ENCODE measurements at regions not wholly inside any gene's neighbourhood (a gene's known extent, or its start where the extent isn't known, plus 50 kb on each side); places are given as distances from the start of the nearest gene placed in this dataset.

DNA sequence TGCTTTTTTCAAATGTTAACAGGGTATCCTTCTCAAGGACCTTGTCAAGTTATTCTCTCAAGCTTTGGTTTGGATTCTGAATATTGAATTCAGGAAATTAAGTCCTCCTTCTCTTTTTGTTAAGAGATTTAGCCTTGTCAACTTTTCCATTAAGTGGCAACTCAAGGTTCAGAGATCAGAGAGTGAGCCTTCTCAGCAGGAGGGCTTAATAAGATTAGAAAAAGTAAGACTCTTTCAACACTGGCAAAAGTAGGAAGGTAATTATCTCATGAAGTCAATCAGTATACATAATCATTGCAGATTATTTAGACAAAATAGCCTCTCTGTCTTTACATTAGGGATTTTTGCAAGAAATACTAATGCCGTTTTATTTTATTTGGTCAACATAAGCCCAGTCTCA is 330.7 kb downstream of the KIF2B start:
- Histone ChIP-seq H3K4me3 (no peak overlapping the region), H3K27me3 (replicated peaks; ENCODE audit: insufficient read depth) (no peaks in the 10 kb centered on the region), H3K36me3 (no peaks in the 10 kb centered on the region), H3K27ac (no peak overlapping the region), H3K4me1 (replicated peaks) (no peaks in the 10 kb centered on the region), H3K9me3 (no peaks in the 10 kb centered on the region)
- no peak for TF ChIP-seq POLR2A (IDR thresholded peaks at IDR 0.05)
- TF ChIP-seq POLR2AphosphoS5 (IDR thresholded peaks at IDR 0.05) = no peak
- TF ChIP-seq, protein P1, sequence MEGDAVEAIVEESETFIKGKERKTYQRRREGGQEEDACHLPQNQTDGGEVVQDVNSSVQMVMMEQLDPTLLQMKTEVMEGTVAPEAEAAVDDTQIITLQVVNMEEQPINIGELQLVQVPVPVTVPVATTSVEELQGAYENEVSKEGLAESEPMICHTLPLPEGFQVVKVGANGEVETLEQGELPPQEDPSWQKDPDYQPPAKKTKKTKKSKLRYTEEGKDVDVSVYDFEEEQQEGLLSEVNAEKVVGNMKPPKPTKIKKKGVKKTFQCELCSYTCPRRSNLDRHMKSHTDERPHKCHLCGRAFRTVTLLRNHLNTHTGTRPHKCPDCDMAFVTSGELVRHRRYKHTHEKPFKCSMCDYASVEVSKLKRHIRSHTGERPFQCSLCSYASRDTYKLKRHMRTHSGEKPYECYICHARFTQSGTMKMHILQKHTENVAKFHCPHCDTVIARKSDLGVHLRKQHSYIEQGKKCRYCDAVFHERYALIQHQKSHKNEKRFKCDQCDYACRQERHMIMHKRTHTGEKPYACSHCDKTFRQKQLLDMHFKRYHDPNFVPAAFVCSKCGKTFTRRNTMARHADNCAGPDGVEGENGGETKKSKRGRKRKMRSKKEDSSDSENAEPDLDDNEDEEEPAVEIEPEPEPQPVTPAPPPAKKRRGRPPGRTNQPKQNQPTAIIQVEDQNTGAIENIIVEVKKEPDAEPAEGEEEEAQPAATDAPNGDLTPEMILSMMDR (IDR thresholded peaks at IDR 0.05) = no peak
- WGBS = 63% methylated on average over 1 of the region's 1 CpG
- DNase-seq (ENCODE audit: low spot score) = no peak
- intact Hi-C loops (cut with DNase I) = no loop called here

DNA sequence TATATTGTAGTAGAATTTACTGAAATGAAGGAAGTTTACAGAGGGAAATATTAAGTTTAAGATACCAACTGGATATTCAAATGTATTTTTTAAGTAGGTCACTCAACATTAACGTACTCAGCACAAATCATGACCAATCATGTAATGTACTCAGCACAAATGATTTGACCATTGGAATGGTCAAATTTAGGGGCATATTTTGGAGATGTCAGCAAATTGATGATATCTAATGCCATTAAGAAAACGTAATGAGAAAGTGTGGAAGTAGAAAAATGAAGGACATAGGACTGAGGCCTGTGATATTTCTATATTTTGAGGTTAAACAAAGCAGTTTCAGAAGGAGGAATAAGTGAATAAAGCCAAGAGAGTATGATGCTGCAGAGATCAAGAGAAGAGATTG is 334.8 kb downstream of the KIF2B start:
- TF ChIP-seq POLR2AphosphoS5 (IDR thresholded peaks at IDR 0.05) = no peak
- no peak for TF ChIP-seq POLR2A (IDR thresholded peaks at IDR 0.05)
- TF ChIP-seq, protein P1 (IDR thresholded peaks at IDR 0.05) = no peak
- Histone ChIP-seq H3K27me3 (replicated peaks; ENCODE audit: insufficient read depth) (no peaks in the 10 kb centered on the region), H3K4me3 (no peak overlapping the region), H3K4me1 (replicated peaks) (no peaks in the 10 kb centered on the region), H3K27ac (no peak overlapping the region), H3K9me3 (no peaks in the 10 kb centered on the region), H3K36me3 (no peaks in the 10 kb centered on the region)
- DNase-seq (ENCODE audit: low spot score) = no peak
- 83% methylated on average over 2 of the region's 2 CpGs for WGBS
- intact Hi-C loops (cut with DNase I) = no loop called here

DNA sequence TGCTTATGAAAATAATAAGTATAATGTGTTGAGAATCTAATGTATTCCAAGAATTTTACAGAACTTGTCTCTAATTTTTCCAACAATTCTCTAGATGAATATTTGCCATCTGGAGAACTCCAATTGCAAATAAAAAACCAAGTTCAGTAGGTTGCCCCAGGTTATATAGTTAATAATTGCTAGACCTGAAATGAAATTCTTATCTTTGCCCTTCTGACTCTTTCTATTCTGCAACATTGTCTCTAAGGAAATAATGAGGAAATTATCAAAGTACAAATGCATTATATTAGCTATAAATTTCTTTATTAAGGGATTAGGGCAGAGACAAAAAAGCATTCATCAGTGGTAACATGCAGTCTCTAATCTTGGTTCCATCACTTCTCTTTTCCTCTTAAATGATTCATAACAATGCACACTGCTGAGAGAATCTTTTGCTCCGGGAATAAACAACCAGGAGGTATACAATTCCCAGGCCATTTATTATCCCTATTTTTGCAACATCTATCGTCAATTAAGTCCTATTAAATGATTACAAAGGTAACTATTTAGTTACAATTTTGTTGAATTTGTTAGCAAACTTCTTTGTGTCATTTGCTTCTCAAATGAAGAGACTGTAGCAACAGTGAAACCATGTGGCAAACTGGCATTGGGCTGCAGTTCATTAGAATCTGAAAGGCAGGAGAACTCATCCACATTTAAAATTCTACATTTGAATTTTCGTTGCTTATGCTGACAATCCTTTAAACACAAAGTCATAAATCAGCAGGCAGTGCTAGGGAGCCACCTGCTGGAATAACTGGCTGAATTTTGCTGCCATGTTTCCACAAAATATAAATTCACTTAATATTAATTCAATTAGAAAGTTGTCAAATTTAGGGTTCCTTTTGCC is 349.6 kb downstream of the KIF2B start:
- Histone ChIP-seq H3K36me3 (no peaks in the 10 kb centered on the region), H3K9me3 (no peaks in the 10 kb centered on the region), H3K27me3 (replicated peaks; ENCODE audit: insufficient read depth) (no peaks in the 10 kb centered on the region), H3K4me1 (replicated peaks) (no peaks in the 10 kb centered on the region), H3K4me3 (no peak overlapping the region), H3K27ac (no peak overlapping the region)
- no peak for TF ChIP-seq POLR2A (IDR thresholded peaks at IDR 0.05)
- TF ChIP-seq, protein P1 (IDR thresholded peaks at IDR 0.05) = peak in 2 of 4 experiments; percentile 44 to 50
- intact Hi-C loops (cut with DNase I) = no loop called here
- DNase-seq (ENCODE audit: low spot score) = no peak
- WGBS = 6% methylated on average over 3 of the region's 3 CpGs

DNA sequence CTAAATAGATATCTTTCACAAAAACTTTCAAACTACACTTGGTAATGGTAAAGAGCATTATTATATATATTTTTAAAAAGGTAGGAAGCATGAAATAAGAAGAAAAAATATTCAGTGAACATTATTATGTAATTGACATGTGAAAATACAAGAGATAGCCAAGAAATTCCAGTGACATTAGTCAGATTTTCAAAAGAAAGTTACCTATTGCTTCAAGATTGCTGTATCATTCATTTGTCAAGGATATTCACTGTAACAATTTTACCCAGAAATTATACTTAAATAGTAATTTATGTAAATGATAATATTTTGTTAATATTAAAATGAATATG is 350.2 kb downstream of the KIF2B start:
- H3K4me3 ChIP-seq = no peak overlapping the region
- H3K4me1 ChIP-seq (replicated peaks) = no peaks in the 10 kb centered on the region
- no peaks in the 10 kb centered on the region for H3K36me3 ChIP-seq
- H3K27me3 ChIP-seq (replicated peaks; ENCODE audit: insufficient read depth) = no peaks in the 10 kb centered on the region
- H3K27ac ChIP-seq = no peak overlapping the region
- no peak for TF ChIP-seq POLR2A (IDR thresholded peaks at IDR 0.05)
- TF ChIP-seq, protein P1 (IDR thresholded peaks at IDR 0.05) = no peak
- TF ChIP-seq POLR2AphosphoS5 (IDR thresholded peaks at IDR 0.05) = no peak
- intact Hi-C loops (cut with DNase I) = no loop called here
- no peak for DNase-seq (ENCODE audit: low spot score)
- no peaks in the 10 kb centered on the region for H3K9me3 ChIP-seq

Measured in prostate gland (tissue), 2 donors.